Small intestine (tissue), 7 donors: ENCODE measurements at regions not wholly inside any gene's neighbourhood (a gene's known extent, or its start where the extent isn't known, plus 50 kb on each side); places are given as distances from the start of the nearest gene placed in this dataset.
A peak's percentile ranks its signal among the peaks of the same experiment; 100 is the strongest.

Source experiments
- DNase-seq, 2 donors: peaks; one replicate each; pipeline versions ENCODE4 v3.0.0 to v3.0.0-alpha.2; 2013
- FAIRE-seq: peaks from 2 replicates; lab custom pipeline; 2012; peaks lifted over from hg19 to GRCh38; lab: Jason Lieb, UNC
- H3K27ac ChIP-seq, 3 donors: one replicate each; pipeline ENCODE4 v1.5.1; 2013; ENCODE audit warnings: low read length in 2 of 3, mild to moderate bottlenecking in 2 of 3, control low read depth in 1 of 3, inconsistent platforms in 1 of 3, low read depth in 1 of 3, moderate library complexity in 1 of 3
- H3K27me3 ChIP-seq, 3 donors: one replicate each; pipeline ENCODE4 v1.6.1; 2013; ENCODE audit warnings: low read length in 3 of 3, inconsistent platforms in 1 of 3; ENCODE audit not compliant: control insufficient read depth in 3 of 3, insufficient read depth in 3 of 3
- H3K36me3 ChIP-seq, 3 donors: one replicate each; pipeline ENCODE4 v1.6.1; 2013; ENCODE audit warnings: low read length in 3 of 3, inconsistent platforms in 1 of 3, low read depth in 1 of 3, mild to moderate bottlenecking in 1 of 3, moderate library complexity in 1 of 3; ENCODE audit not compliant: control insufficient read depth in 3 of 3, insufficient read depth in 2 of 3
- H3K4me1 ChIP-seq, 3 donors: one replicate each; pipeline ENCODE4 v1.6.1; 2013; ENCODE audit warnings: low read length in 2 of 3, inconsistent platforms in 1 of 3, low read depth in 1 of 3, mild to moderate bottlenecking in 1 of 3, moderate library complexity in 1 of 3; ENCODE audit not compliant: control insufficient read depth in 3 of 3, insufficient read depth in 2 of 3
- H3K4me3 ChIP-seq, 3 donors: one replicate each; pipeline ENCODE4 v1.5.1; 2013; ENCODE audit warnings: low read length in 3 of 3, control low read depth in 1 of 3, inconsistent platforms in 1 of 3, low read depth in 1 of 3, mild to moderate bottlenecking in 1 of 3, moderate library complexity in 1 of 3
- H3K9me3 ChIP-seq, 2 donors: one replicate each; pipeline ENCODE4 v1.6.1; 2013; ENCODE audit warnings: low read depth in 1 of 2, low read length in 1 of 2; ENCODE audit not compliant: control insufficient read depth in 2 of 2, insufficient read depth in 1 of 2
- WGBS, 3 donors: extraction: QIAGEN DNeasy Blood & Tissue Kit; methylation state at CpG; one replicate each; pipeline ENCODE4 v1.1.7; 2013; 5-methylcytosine and 5-hydroxymethylcytosine counted together
- donor health status: healthy with polysubstance abuse.
- donor health status: control.
- donor health status: control.
- donor health status: Bipolar disorder and iron deficiency.
- donor health status: healthy.

DNA sequence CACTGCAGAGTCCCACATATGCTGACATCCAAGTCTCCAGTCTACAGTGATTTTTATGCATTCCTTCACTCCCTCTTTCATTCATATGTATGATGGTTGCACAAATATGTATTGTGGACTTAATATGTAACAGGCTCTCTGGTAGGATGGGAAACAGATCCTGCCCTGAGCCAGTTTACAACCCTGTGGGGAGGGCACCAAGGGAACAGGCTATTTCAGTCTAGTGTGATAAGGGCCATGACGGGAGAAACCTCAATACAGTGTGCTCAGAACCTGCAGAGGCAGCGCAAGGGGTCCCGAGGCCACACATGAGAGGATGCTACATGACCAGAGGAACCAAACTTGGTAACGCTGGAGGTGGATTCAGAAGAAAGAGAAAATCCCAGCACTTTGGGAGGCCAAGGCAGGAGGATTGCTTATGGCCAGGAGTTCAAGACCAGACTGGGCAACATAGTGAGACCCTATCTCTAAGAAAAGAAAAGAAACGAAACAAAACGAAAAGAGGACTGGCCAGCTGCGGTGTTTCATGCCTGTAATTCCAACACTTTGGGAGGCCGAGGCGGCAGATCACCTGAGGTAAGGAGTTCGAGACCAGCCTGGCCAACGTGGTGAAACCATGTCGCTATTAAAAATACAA is 249.8 kb upstream of the JARID2 start:
- Histone ChIP-seq H3K27ac (no peak overlapping the region), H3K4me3 (no peak overlapping the region), H3K27me3 (peaks cover 0 to 3% (median 0%) of the 10 kb centered on the region in 3 donors), H3K36me3 (no peaks in the 10 kb centered on the region), H3K4me1 (no peaks in the 10 kb centered on the region), H3K9me3 (no peaks in the 10 kb centered on the region)
- DNase-seq (no peak), FAIRE-seq (no peak)
- WGBS, 3 donors: 93 to 96% (median 95%) methylated on average over 12 of the region's 12 CpGs

DNA sequence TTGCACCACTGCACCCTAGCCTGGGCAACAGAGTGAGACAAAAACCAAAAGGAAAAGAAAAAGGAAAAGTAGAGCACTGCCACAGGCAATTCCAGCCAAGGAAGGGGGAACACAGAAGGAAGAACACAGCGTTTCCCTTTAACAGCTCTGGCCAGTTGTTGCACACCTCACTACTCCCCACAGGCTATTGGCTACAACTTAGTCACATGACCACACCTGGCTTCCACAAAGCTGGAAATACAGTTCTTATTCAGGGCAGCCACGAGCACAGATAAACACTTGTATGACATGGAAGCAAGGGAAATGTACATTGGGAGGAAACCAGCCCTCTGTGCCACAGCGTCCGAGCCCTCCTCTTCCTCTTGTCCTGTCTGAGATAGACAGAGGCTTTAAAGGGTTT is 249.0 kb upstream of the JARID2 start:
- H3K4me1 ChIP-seq: no peaks in the 10 kb centered on the region
- H3K27ac ChIP-seq: no peak overlapping the region
- H3K36me3 ChIP-seq: no peaks in the 10 kb centered on the region
- no peak overlapping the region for H3K4me3 ChIP-seq
- FAIRE-seq (no peak), DNase-seq (peak in 1 of 2 donors; percentile 19)
- H3K27me3 ChIP-seq: peaks cover 0 to 3% (median 0%) of the 10 kb centered on the region in 3 donors
- WGBS, 3 donors: 61 to 68% (median 62%) methylated on average over 4 of the region's 4 CpGs
- H3K9me3 ChIP-seq: no peaks in the 10 kb centered on the region

DNA sequence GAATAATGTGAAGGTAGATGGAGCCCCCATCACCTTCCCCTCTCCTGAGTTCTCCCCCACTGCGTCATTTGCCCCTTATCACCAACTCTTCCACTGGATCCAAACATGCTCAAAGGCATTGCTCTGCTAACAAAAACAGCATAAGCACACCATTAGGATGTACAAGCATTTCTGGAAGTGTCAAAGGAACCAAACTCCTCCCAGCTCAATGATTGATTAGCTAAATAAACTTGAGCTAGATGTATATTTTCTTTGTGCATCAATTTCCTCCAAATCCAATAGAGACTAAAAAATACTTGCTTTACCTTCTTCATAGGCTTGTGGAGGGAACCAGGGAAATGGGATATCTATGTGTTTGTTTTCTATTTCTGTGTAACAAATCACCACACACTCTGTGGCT is 248.4 kb upstream of the JARID2 start:
- no peak for FAIRE-seq
- Histone ChIP-seq H3K4me1 (no peaks in the 10 kb centered on the region), H3K27ac (no peak overlapping the region)

DNA sequence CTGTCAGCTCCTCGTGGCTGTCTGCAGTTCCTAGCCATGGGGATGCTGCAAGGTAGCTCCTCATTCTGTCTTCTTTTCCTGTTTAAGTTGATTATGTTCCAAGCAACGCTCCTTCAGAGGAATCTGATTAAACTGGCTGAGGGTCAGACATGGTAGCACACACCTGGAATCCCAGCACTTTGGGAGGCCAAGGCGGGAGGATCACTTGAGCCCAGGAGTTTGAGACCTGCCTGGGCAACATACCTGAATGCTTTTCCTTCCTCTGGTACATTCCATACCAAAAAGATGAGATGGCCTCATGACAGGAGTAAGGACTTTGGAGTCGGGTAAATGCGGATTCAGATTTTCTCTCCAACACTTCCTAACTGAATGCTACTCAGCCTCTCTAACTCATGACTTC is 246.8 kb upstream of the JARID2 start:
- 82 to 91% (median 90%) methylated on average over 5 of the region's 5 CpGs for WGBS, 3 donors
- no peak for DNase-seq
- Histone ChIP-seq H3K4me1 (no peaks in the 10 kb centered on the region), H3K9me3 (no peaks in the 10 kb centered on the region), H3K36me3 (no peaks in the 10 kb centered on the region), H3K27ac (no peak overlapping the region), H3K27me3 (peaks cover 0 to 3% (median 0%) of the 10 kb centered on the region in 3 donors), H3K4me3 (no peak overlapping the region)
- FAIRE-seq: no peak

More for the DNA sequence above, 248.4 kb upstream of the JARID2 start:
- no peaks in the 10 kb centered on the region for H3K36me3 ChIP-seq
- H3K4me3 ChIP-seq: no peak overlapping the region
- peaks cover 0 to 3% (median 0%) of the 10 kb centered on the region in 3 donors for H3K27me3 ChIP-seq
- 75 to 86% (median 86%) methylated on average over 1 of the region's 1 CpG for WGBS, 3 donors
- no peaks in the 10 kb centered on the region for H3K9me3 ChIP-seq
- DNase-seq: no peak

DNA sequence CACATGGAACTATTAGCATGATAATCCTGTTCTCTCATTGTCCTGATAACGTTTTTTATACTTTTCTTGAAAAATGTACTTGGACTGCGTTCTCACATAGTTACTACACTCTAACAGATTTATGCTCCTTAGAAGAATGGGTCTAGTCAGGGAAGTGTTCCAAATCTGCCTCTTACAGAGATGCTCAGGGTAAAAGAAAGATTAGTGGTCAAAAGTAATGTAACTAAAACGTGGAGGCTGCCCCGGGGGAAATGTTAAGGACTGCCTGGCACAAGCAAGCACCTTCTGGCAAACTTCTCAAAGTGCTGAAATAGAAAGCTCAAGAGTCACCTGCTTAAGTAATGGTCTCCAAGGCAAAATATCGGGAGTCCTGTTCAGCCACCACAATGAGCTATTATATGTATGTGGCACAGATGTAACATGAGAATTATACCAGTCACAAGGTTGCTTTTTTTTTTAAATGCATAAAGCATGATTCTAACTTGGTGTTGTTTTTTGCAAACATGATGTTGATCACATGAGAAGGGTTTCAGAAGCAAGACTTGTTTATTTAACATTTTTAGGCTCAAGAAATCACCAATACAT is 244.5 kb upstream of the JARID2 start:
- Histone ChIP-seq H3K36me3 (no peaks in the 10 kb centered on the region), H3K9me3 (no peaks in the 10 kb centered on the region), H3K27ac (no peak overlapping the region), H3K4me3 (no peak overlapping the region), H3K27me3 (no peaks in the 10 kb centered on the region), H3K4me1 (no peaks in the 10 kb centered on the region)
- 76 to 84% (median 78%) methylated on average over 5 of the region's 5 CpGs for WGBS, 3 donors
- no peak for FAIRE-seq
- DNase-seq: no peak

DNA sequence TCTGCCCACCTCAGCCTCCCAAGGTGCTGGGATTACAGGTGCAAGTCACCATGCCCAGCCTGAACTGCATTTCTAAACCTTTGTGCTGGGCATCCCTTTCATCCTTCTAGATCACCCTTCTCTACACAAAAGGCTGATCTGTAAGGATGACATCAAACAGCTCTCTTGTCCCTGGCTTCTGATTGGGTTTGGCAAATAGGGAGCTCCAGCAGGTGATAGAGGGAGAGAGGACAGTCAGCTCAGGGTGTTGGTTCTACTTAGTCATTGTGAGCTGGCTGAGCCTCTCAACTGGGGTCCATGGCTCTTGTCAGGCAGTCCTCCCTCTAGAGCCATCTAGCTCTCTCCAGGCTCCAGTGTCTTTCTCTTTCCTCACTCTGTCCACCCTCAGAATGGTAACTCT is 237.6 kb upstream of the JARID2 start:
- FAIRE-seq (no peak), DNase-seq (no peak)
- no peaks in the 10 kb centered on the region for H3K36me3 ChIP-seq
- peaks cover 0 to 4% of the 10 kb centered on the region in 2 donors for H3K9me3 ChIP-seq
- no peaks in the 10 kb centered on the region for H3K4me1 ChIP-seq
- no peak overlapping the region for H3K27ac ChIP-seq
- no peak overlapping the region for H3K4me3 ChIP-seq
- no peaks in the 10 kb centered on the region for H3K27me3 ChIP-seq

DNA sequence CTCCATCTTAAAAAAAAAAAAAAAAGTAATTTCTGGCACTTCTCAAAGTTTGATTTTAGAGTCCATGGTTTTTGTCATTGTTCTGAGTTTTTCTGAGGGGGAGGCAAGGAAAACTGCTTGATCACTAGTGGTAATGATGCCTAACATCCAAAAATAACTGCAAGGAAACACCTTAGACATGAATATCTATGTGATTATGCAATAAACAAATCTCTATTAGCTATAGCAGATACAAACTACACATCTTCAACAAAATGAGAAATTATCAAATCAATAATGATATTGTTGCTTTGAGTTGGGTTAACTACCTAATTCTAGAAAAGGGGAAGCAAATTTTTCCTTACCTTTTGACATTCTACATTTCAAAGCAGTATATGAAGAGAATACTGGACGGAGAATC is 230.9 kb upstream of the JARID2 start:
- no peak for DNase-seq
- no peak for FAIRE-seq
- WGBS, 3 donors: 85 to 97% (median 92%) methylated on average over 1 of the region's 1 CpG
- Histone ChIP-seq H3K27me3 (peaks cover 0 to 7% (median 0%) of the 10 kb centered on the region in 3 donors), H3K9me3 (peaks cover 0 to 4% of the 10 kb centered on the region in 2 donors), H3K4me1 (peaks cover 0 to 6% (median 0%) of the 10 kb centered on the region in 3 donors), H3K36me3 (no peaks in the 10 kb centered on the region), H3K4me3 (no peak overlapping the region), H3K27ac (no peak overlapping the region)

DNA sequence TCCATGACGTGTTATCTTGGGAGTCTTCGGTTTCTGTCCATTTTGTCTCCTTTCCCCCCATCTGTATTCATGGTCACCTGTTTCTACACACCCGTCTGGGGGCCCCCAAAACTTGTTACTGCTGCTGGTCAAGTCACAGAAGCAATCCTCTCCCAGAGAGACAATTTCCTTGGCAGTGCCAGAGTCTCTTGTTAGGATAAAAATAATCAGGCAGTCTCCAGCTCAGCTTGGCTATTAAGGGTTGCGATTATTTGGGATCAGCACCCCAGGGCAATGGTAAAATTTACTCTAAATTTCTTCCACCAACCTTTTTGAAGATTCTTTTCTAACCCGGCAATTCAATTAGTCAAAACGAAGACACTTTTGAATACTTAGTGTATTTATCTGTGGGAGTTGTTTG is 229.1 kb upstream of the JARID2 start:
- Histone ChIP-seq H3K27ac (no peak overlapping the region), H3K4me1 (peaks cover 0 to 6% (median 0%) of the 10 kb centered on the region in 3 donors), H3K27me3 (peaks cover 0 to 7% (median 0%) of the 10 kb centered on the region in 3 donors), H3K36me3 (no peaks in the 10 kb centered on the region), H3K4me3 (no peak overlapping the region), H3K9me3 (peaks cover 0 to 4% of the 10 kb centered on the region in 2 donors)
- no peak for DNase-seq
- WGBS, 3 donors: 69 to 90% (median 87%) methylated on average over 6 of the region's 6 CpGs
- FAIRE-seq: no peak
